H1 (cell line): ENCODE measurements at regions not wholly inside any gene's neighbourhood (a gene's known extent, or its start where the extent isn't known, plus 50 kb on each side); places are given as distances from the start of the nearest gene placed in this dataset.

ENCODE experiments used
- ATF3 ChIP-seq: IDR thresholded peaks from 2 replicates; pipeline ENCODE4 v1.6.1; 2011; ENCODE audit warnings: low read depth, mild to moderate bottlenecking, low read length; ENCODE audit not compliant: insufficient read depth
- CEBPB ChIP-seq: IDR thresholded peaks from 2 replicates; pipeline ENCODE4 v1.6.1; 2012; ENCODE audit warnings: low read depth, low read length
- CHD2 ChIP-seq: IDR thresholded peaks from 2 replicates; pipeline ENCODE4 v1.6.1; 2012; ENCODE audit warnings: low read length, improper control_type of control experiment
- CTCF ChIP-seq, 3 experiments: IDR thresholded peaks; 1 replicate in 2 of 3; 2 replicates in 1 of 3; pipeline versions ENCODE4 v1.5.1 to v1.6.1; 2011; ENCODE audit warnings: low read length in 3 of 3, mild to moderate bottlenecking in 3 of 3, inconsistent platforms in 2 of 3, low read depth in 1 of 3, moderate library complexity in 1 of 3; ENCODE audit not compliant: insufficient read depth in 1 of 3; ENCODE audit errors: control extremely low read depth in 1 of 3
- EZH2 ChIP-seq: fragments of 200-600 bp; sonication (generic); IDR thresholded peaks from 2 replicates; pipeline ENCODE4 v1.7.1; 2012; ENCODE audit warnings: low read depth, mild to moderate bottlenecking, moderate library complexity, low read length, inconsistent platforms; ENCODE audit not compliant: severe bottlenecking
- JUN ChIP-seq: IDR thresholded peaks from 2 replicates; pipeline ENCODE4 v1.6.1; 2011; ENCODE audit warnings: low read depth, mild to moderate bottlenecking, improper control_type of control experiment, low read length
- MAFK ChIP-seq: IDR thresholded peaks from 2 replicates; pipeline ENCODE4 v1.6.1; 2012; ENCODE audit warnings: low read depth, mild to moderate bottlenecking, improper control_type of control experiment, low read length
- MAX ChIP-seq: IDR thresholded peaks from 2 replicates; pipeline ENCODE4 v1.6.1; 2012; ENCODE audit warnings: inconsistent platforms
- POLR2A ChIP-seq, 2 experiments: IDR thresholded peaks; 1 replicate in 1 of 2; 2 replicates in 1 of 2; pipeline ENCODE4 v1.6.1; 2011; ENCODE audit warnings: low read depth in 2 of 2, low read length in 2 of 2, mild to moderate bottlenecking in 2 of 2; ENCODE audit errors: control extremely low read depth in 1 of 2
- SIN3A ChIP-seq, 2 experiments: IDR thresholded peaks in 1 of 2; conservative IDR thresholded peaks in 1 of 2; 2 replicates each; pipeline ENCODE4 v1.6.1; 2011 to 2012; ENCODE audit warnings: low read length in 2 of 2, improper control_type of control experiment in 1 of 2, low read depth in 1 of 2, mild to moderate bottlenecking in 1 of 2
- TAF1 ChIP-seq: IDR thresholded peaks from 2 replicates; pipeline ENCODE4 v1.6.1; 2011; ENCODE audit warnings: mild to moderate bottlenecking, low read depth, low read length
- TEAD4 ChIP-seq: IDR thresholded peaks from 2 replicates; pipeline ENCODE4 v1.6.1; 2012; ENCODE audit warnings: low read depth, low read length, inconsistent platforms, mixed read lengths
- USF2 ChIP-seq: IDR thresholded peaks from 2 replicates; pipeline ENCODE4 v1.6.1; 2011; ENCODE audit warnings: low read length, improper control_type of control experiment
- YY1 ChIP-seq: IDR thresholded peaks from 2 replicates; pipeline ENCODE4 v1.6.1; 2011; ENCODE audit warnings: low read depth, mild to moderate bottlenecking, low read length

- no peak for TF ChIP-seq CTCF (IDR thresholded peaks at IDR 0.05; ENCODE audit: control extremely low read depth in 1 of 3, insufficient read depth in 1 of 3, low read depth in 1 of 3, low read length in 3 of 3)
- no peak for TF ChIP-seq ATF3
- TF ChIP-seq YY1: no peak
- TF ChIP-seq EZH2: no peak
- no peak for TF ChIP-seq TAF1
- TF ChIP-seq CHD2: no peak
- no peak for TF ChIP-seq TEAD4
- no peak for TF ChIP-seq SIN3A (conservative IDR thresholded peaks at IDR 0.05 in 1 of 2, IDR thresholded peaks at IDR 0.05 in 1 of 2; ENCODE audit: low read depth in 1 of 2, low read length in 2 of 2)
- no peak for TF ChIP-seq JUN
- no peak for TF ChIP-seq MAFK
- no peak for TF ChIP-seq MAX
- no peak for TF ChIP-seq USF2
- no peak for TF ChIP-seq CEBPB
- TF ChIP-seq POLR2A (IDR thresholded peaks at IDR 0.05; ENCODE audit: control extremely low read depth in 1 of 2, low read depth in 2 of 2, low read length in 2 of 2): no peak
Measured at GRCh38 chr4:189374176-189374575, 566.5 kb upstream of the FRG1 start.
